ENCODE measurements at regions not wholly inside any gene's neighbourhood (a gene's known extent, or its start where the extent isn't known, plus 50 kb on each side); places are given as distances from the start of the nearest gene placed in this dataset.
"Not testable (repeated sequence)": the region's sequence is repeated elsewhere in the genome, so short reads cannot be mapped to it uniquely, and the experiment has no call there.

DNA sequence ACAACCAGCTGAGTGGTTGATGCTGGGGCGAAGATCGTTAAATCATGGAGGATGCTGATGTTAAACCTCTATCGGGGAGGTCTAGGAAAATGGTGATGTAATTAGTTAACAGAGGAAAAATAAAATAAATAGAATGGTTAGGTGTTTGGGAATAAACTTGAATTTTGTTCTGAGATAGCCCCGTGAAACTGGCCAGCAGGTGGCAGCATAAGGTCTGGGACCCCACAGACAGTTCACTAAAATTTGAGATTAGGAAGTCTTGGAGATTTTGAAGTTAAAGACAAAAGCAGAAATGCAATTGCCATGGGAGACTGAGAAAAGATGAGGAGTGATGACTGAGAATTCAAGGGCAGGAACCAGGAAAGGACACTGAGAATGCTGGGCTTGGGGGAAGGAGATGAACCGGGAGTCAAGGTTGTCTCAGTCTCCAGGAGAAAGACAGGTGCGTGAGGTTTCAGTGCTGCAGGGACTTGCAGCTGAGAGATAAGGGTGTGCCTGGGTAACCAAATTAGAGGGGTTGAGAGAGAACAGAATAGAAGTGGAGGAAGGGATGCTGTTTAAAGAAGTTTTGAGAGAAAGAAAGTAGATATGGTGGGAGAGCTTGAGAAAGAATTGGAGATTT is 248.0 kb downstream of the ZNF92 start:
- DNase-seq (ENCODE audit: low read depth, low spot score): not testable (repeated sequence)

DNA sequence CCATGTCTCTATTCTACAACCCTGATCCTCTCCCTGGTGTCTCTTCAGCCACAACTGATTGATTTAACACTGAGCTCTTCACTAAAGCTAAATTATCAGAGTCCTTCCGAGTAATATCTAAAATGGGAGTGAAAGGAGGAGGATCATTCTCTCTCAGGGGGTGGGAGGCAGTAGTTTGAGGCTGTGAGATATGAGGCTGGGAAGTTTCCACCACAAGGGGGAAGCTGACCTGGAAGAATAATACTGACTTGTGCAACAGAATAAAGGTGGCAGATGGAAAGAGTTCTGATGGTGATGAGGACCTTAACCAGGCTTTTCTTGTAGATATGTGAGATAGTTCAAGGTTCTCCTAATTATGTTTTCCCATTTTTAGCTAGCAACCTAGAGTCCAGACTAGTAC is 241.6 kb upstream of the VKORC1L1 start:
- DNase-seq (ENCODE audit: low read depth, low spot score): not testable (repeated sequence)

GRCh38 chr7:65633587-65634404 is 239.1 kb upstream of the VKORC1L1 start:
- not testable (repeated sequence) for DNase-seq (ENCODE audit: low read depth, low spot score)

- DNase-seq (ENCODE audit: low read depth, low spot score): not testable (repeated sequence)
Measured at GRCh38 chr7:65638918-65639317, 234.0 kb upstream of the VKORC1L1 start.

GRCh38 chr7:65639717-65640116 is 233.2 kb upstream of the VKORC1L1 start:
- not testable (repeated sequence) for DNase-seq (ENCODE audit: low read depth, low spot score)

DNA sequence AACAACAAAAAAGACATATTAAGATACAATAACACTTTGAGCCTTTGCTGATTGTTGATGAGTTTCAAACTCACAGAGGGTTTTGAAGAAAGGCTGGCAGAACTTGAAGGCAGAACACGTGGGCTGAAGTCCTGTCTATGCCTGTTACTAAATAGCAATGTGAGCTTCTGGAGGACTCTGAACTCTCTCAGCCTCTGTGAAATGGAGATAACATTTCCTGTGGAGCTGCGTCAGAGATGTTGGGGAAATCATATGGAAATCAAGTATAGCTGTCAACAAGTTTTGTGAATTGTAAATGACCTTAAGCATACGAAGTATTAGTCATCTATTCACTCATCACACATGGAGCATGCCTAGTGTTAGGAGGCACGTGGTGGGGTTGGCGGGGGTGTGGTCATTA is 229.4 kb upstream of the VKORC1L1 start:
- not testable (repeated sequence) for DNase-seq (ENCODE audit: low read depth, low spot score)

- not testable (repeated sequence) for DNase-seq (ENCODE audit: low read depth, low spot score)
Measured at GRCh38 chr7:65647153-65647964, 225.5 kb upstream of the VKORC1L1 start.

GRCh38 chr7:65651174-65651573 is 221.7 kb upstream of the VKORC1L1 start:
- not testable (repeated sequence) for DNase-seq (ENCODE audit: low read depth, low spot score)

DNA sequence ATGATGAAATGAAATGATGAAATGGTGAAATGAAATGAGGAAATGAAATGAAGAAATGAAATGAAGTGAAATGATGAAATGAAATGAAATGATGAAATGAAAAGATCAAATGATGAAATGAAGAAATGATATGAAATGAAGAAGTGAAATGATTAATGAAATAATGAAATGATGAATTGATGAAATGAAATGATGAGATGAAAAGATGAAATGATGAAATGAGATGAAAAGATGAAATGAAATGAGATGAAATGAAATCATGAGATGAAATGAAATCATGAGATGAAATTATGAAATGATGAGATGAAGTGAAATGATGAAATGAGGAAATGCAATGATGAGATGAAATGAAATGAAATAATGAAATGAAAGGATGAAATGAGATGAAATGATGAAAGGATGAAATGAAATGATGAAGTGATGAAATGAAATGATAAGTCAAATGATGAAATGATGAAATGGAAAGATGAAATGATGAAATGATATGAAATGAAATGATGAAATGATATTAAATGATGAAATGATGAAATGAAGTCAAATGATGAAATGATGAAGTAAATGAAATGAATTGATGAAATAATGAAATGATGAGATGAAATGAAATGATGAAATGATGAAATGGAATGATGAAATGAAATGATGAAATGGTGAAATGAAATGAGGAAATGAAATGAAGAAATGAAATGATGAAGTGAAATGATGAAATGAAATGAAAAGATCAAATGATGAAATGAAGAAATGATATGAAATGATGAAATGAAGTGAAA is 220.9 kb upstream of the VKORC1L1 start:
- not testable (repeated sequence) for DNase-seq (ENCODE audit: low read depth, low spot score)

DNA sequence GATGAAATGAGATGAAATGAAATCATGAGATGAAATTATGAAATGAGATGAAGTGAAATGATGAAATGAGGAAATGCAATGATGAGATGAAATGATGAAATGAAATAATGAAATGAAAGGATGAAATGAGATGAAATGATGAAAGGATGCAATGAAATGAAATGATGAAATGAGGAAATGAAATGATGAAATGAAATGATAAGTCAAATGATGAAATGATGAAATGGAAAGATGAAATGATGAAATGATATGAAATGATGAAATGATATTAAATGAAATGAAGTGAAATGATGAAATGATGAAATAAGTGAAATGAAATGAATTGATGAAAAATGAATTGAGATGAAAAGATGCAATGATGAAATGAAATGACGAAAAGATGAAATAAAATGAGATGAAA is 220.2 kb upstream of the VKORC1L1 start:
- not testable (repeated sequence) for DNase-seq (ENCODE audit: low read depth, low spot score)

DNA sequence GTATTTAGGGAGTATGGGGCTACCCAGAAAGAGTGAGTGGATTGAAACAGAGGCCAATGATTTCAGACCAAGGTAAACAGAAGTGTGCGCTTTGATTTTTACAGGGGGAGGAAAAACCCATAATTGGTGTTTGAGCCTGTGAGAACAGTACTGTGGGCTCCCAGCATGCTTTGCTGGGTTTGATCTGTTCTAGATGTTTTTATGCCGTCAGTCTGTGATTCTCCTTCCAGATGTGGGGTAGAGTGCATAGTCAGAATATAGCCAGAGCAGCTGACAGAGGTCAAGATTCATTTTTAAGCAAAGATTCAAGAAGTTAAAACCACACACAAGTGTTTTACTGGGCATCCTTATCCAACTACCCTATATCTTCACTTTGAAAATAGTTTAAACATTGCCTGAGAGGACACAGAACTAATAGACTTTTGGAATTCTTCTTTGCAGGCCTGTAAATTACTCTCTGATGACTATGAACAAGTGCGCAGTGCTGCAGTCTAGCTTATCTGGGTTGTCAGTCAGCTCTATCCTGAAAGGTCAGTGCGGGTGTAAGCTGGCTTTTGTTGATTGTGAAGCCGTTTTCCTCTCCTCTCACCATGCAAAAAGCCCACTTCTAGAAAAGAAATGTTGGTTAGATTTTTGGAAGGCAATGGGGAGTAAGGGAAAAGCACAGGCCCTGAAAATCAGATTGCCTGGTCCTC is 216.2 kb upstream of the VKORC1L1 start:
- DNase-seq (ENCODE audit: low read depth, low spot score): not testable (repeated sequence)

- not testable (repeated sequence) for DNase-seq (ENCODE audit: low read depth, low spot score)
Measured at GRCh38 chr7:65683362-65683761, 189.5 kb upstream of the VKORC1L1 start.

DNA sequence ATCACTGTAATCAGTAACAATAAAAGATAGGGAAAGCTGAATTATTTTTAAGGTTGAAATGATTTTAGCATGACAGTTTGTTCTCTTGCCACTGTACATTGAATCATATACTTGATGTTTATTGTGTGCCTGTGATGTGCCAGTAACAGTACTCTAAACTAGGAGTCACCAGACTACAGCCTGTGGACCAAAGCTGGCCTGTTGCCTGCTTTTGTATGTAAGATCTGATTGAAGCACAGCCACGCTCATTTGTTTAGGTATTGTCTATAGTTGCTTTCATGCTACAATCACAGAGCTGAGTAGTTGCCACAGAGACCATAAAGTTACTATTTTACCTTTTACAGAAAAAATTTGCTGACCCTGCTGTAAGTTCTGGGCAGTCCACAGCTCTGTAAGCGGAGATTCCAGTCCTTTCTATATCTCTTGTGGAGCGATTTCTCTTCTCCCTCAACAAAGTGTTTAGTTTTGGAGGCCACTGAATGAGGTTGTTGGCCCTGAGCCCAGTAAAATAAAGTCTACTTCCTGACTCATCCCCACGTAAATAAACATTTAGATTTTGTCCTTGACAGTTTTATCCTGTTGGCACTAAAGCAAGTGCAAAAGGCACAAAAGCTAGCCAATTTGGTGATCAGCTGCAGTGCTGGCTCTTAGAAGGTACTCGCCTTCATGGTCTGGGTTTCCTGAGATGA is 173.7 kb upstream of the VKORC1L1 start:
- not testable (repeated sequence) for DNase-seq (ENCODE audit: low read depth, low spot score)

DNA sequence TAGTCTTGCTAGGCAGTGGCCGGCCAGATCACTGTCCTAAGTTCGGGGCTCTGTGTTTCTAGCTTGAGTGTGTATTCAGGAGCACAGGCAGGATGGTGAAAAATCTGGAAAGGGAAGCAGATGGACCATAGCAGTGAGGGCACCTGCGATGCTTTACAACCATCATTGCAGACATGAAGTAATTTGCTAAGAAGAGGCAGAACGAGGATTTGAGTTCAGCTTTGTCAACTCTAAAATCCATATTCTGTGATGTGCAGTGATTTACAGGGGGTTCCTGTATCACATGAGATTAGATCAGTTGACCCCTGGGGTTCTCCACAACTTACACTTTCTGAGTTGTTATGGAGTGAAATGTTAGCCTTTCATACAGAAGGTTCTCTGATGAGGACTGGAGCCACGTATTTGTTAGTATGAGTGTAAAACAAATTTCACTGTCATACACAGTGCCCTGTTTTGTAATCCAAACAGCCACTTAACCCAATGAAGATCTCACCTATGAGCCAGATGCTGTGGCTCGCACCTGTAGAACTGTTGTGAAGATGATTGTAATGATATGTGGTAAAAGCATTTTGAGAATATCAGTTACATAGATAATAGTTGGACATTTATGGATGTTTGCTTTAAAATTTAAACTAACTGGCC is 173.0 kb upstream of the VKORC1L1 start:
- DNase-seq (ENCODE audit: low read depth, low spot score): not testable (repeated sequence)

- DNase-seq (ENCODE audit: low read depth, low spot score): not testable (repeated sequence)
Measured at GRCh38 chr7:65719123-65719798, 153.6 kb upstream of the VKORC1L1 start.

DNA sequence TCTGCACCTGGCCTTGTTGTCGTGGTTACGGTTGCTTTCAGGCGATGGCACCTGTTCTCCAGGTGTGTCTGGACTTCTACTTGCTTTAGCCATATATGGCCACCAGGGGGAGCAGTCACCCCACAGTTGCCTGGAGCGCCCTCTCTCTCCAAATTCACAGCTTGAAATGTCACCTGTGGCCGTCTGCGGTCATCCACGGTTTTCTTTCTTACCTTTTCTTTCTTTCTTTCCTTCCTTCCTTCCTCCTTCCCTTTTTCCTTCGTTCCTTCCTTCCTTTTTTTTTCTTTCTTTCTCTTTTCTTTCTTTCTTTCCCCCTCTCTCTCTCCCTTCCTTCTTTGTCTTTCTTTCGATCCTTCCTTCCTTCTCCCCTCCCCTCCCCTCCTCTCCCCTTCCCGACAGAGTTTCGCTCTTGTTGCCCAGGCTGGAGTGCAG is 150.5 kb upstream of the VKORC1L1 start:
- peak; percentile 30 for DNase-seq (ENCODE audit: low read depth, low spot score)

- DNase-seq (ENCODE audit: low read depth, low spot score): not testable (repeated sequence)
Measured at GRCh38 chr7:65727182-65727581, 145.7 kb upstream of the VKORC1L1 start.

DNA sequence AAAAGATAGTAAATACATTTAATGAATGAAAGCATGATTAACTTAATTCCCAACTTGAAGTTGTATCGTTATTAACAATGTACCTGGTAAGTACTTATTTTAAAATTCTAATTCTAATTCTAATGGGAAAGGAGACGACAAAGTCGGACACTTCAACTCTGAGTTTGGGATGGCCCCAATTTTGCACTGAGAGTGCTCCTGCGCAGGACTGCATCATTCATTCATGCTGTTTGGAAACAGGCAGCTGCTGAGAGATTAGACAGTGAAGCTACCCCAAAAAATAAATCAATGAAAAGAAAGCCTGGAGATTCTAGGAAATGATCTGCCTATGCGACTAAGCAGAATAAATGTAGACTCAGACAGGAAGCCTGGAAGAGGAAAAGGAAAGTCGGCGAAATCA is 141.7 kb upstream of the VKORC1L1 start:
- no peak for DNase-seq (ENCODE audit: low read depth, low spot score)

DNA sequence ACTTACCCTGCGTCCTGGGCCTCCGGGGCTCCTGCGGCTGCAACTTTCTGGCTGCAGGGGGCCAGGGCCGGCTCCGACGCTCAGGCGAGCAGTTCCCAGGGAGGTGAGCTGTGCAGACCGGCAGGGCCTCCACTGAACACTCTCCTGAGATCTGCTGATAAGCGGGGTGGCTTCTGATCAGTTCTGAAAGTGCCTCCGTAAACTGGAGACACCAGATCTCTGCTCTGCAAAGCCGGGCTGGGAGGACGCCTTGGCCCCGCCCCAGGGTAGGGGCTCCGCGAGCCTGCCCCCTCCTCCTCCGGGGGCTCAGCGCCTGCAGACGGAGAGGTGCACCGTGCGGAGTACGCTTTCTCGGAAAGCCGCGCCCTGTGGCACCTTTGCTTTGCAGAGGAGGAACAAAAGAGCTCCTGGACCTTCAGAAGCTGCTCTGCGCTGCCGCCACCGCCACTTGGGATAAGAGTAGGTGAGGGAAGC is 141.3 kb upstream of the VKORC1L1 start:
- no peak for DNase-seq (ENCODE audit: low read depth, low spot score)

Measured in activated naive CD8-positive, alpha-beta T cell treated with anti-CD3 and anti-CD28 coated beads, Interleukin-2, amount 50 U/mL, for 16 hours (primary cell).